HG03064 (cell line): ENCODE measurements at regions not wholly inside any gene's neighbourhood (a gene's known extent, or its start where the extent isn't known, plus 50 kb on each side); places are given as distances from the start of the nearest gene placed in this dataset.
"Not testable (repeated sequence)": the region's sequence is repeated elsewhere in the genome, so short reads cannot be mapped to it uniquely, and the experiment has no call there.

Experiments used
- ATAC-seq: cut with Tn5 transposase; IDR thresholded peaks from one replicate; pipeline ENCODE4 v1.9.1; 2021; ENCODE audit warnings: low read depth; ENCODE audit not compliant: unreplicated experiment

GRCh38 chr10:23864631-23865147 is 344.2 kb upstream of the KIAA1217 start:
- ATAC-seq = no peak

GRCh38 chr10:23866985-23867384 is 342.0 kb upstream of the KIAA1217 start:
- ATAC-seq = not testable (repeated sequence)

GRCh38 chr10:23868121-23868520 is 340.8 kb upstream of the KIAA1217 start:
- ATAC-seq = no peak

- no peak for ATAC-seq
Observed at GRCh38 chr10:23869548-23869947, 339.4 kb upstream of the KIAA1217 start.

GRCh38 chr10:23869996-23870395 is 338.9 kb upstream of the KIAA1217 start:
- no peak for ATAC-seq

- ATAC-seq = no peak
Observed at GRCh38 chr10:23870651-23871610, 338.0 kb upstream of the KIAA1217 start.

GRCh38 chr10:23872290-23872689 is 336.6 kb upstream of the KIAA1217 start:
- ATAC-seq = no peak

- ATAC-seq = no peak
Observed at GRCh38 chr10:23877791-23878320, 331.1 kb upstream of the KIAA1217 start.

- ATAC-seq = no peak
Observed at GRCh38 chr10:23884670-23885069, 324.3 kb upstream of the KIAA1217 start.

- ATAC-seq = no peak
Observed at GRCh38 chr10:23885853-23886252, 323.1 kb upstream of the KIAA1217 start.

GRCh38 chr10:23886355-23886754 is 322.6 kb upstream of the KIAA1217 start:
- ATAC-seq = no peak

- no peak for ATAC-seq
Observed at GRCh38 chr10:23891301-23891700, 317.6 kb upstream of the KIAA1217 start.

GRCh38 chr10:23892296-23892695 is 316.6 kb upstream of the KIAA1217 start:
- no peak for ATAC-seq

GRCh38 chr10:23897267-23897666 is 311.7 kb upstream of the KIAA1217 start:
- no peak for ATAC-seq

- ATAC-seq = no peak
Observed at GRCh38 chr10:23897861-23898260, 311.1 kb upstream of the KIAA1217 start.

- ATAC-seq = no peak
Observed at GRCh38 chr10:23899166-23899565, 309.8 kb upstream of the KIAA1217 start.

GRCh38 chr10:23910291-23910690 is 298.6 kb upstream of the KIAA1217 start:
- no peak for ATAC-seq

- ATAC-seq = no peak
Observed at GRCh38 chr10:23912884-23913404, 296.0 kb upstream of the KIAA1217 start.

GRCh38 chr10:23914641-23915040 is 294.3 kb upstream of the KIAA1217 start:
- ATAC-seq = no peak

GRCh38 chr10:23917251-23917840 is 291.6 kb upstream of the KIAA1217 start:
- ATAC-seq = no peak

GRCh38 chr10:23918090-23918723 is 290.7 kb upstream of the KIAA1217 start:
- ATAC-seq = no peak
